Astrocyte (in vitro differentiated cells and primary cell): ENCODE measurements at regions not wholly inside any gene's neighbourhood (a gene's known extent, or its start where the extent isn't known, plus 50 kb on each side); places are given as distances from the start of the nearest gene placed in this dataset.

Experiments
- DNase-seq: peaks from one replicate; pipeline ENCODE4 v3.0.0-alpha.2; 2010; ENCODE audit warnings: low read depth
- FAIRE-seq: peaks from 2 replicates; lab custom pipeline; 2011; peaks lifted over from hg19 to GRCh38; lab: Jason Lieb, UNC
- H2AFZ ChIP-seq: 2 replicates; pipeline ENCODE4 v1.6.0; 2012; ENCODE audit warnings: low read depth, low read length, inconsistent platforms
- H3K27ac ChIP-seq: 2 replicates; pipeline ENCODE4 v1.5.1; 2011; ENCODE audit warnings: low read depth, low read length, inconsistent platforms
- H3K27me3 ChIP-seq: 2 replicates; pipeline ENCODE4 v1.6.0; 2011; ENCODE audit warnings: low read length, inconsistent platforms; ENCODE audit not compliant: insufficient read depth
- H3K36me3 ChIP-seq: 2 replicates; pipeline ENCODE4 v1.5.1; 2011; ENCODE audit warnings: low read length, inconsistent platforms; ENCODE audit not compliant: insufficient read depth
- H3K4me1 ChIP-seq: 2 replicates; pipeline ENCODE4 v1.5.1; 2011; ENCODE audit warnings: low read length, inconsistent platforms; ENCODE audit not compliant: insufficient read depth
- H3K4me2 ChIP-seq: 2 replicates; pipeline ENCODE4 v1.6.0; 2012; ENCODE audit warnings: low read length, inconsistent platforms
- H3K4me3 ChIP-seq: 2 replicates; pipeline ENCODE4 v1.5.1; 2011; ENCODE audit warnings: low read depth, mild to moderate bottlenecking, low read length, inconsistent platforms; ENCODE audit not compliant: insufficient read depth
- H3K79me2 ChIP-seq: 2 replicates; pipeline ENCODE4 v1.6.0; 2012; ENCODE audit warnings: mild to moderate bottlenecking, low read length, inconsistent platforms; ENCODE audit not compliant: insufficient read depth
- H3K9ac ChIP-seq: 2 replicates; pipeline ENCODE4 v1.6.0; 2012; ENCODE audit warnings: mild to moderate bottlenecking, low read length, inconsistent platforms
- H3K9me3 ChIP-seq: 2 replicates; pipeline ENCODE4 v1.5.1; 2012; ENCODE audit warnings: low read depth, mild to moderate bottlenecking, low read length, inconsistent platforms; ENCODE audit not compliant: insufficient read depth
- H4K20me1 ChIP-seq: 2 replicates; pipeline ENCODE4 v1.6.0; 2012; ENCODE audit warnings: low read length, inconsistent platforms; ENCODE audit not compliant: insufficient read depth
- H3K27ac Mint-ChIP-seq: one replicate; pipeline ENCODE4 v1.8.0; 2021; ENCODE audit warnings: mild to moderate bottlenecking, mixed read lengths; ENCODE audit not compliant: unreplicated experiment
- H3K27me3 Mint-ChIP-seq: one replicate; pipeline ENCODE4 v1.8.0; 2021; ENCODE audit warnings: low read depth, mixed read lengths; ENCODE audit not compliant: unreplicated experiment
- H3K36me3 Mint-ChIP-seq: one replicate; pipeline ENCODE4 v1.8.0; 2021; ENCODE audit warnings: low read depth, mixed read lengths; ENCODE audit not compliant: unreplicated experiment
- H3K4me1 Mint-ChIP-seq: one replicate; pipeline ENCODE4 v1.8.0; 2021; ENCODE audit warnings: low read depth, mixed read lengths; ENCODE audit not compliant: unreplicated experiment
- H3K4me3 Mint-ChIP-seq: one replicate; pipeline ENCODE4 v1.8.0; 2021; ENCODE audit warnings: mild to moderate bottlenecking, moderate library complexity, mixed read lengths; ENCODE audit not compliant: unreplicated experiment
- H3K9me3 Mint-ChIP-seq: one replicate; pipeline ENCODE4 v1.8.0; 2021; ENCODE audit warnings: mild to moderate bottlenecking, mixed read lengths; ENCODE audit not compliant: unreplicated experiment
- CTCF ChIP-seq: IDR thresholded peaks from 2 replicates; pipeline ENCODE4 v1.5.1; 2011; ENCODE audit warnings: low read depth, mild to moderate bottlenecking, inconsistent platforms, low read length, moderate library complexity; ENCODE audit not compliant: insufficient read depth
- EZH2 ChIP-seq: IDR thresholded peaks from 2 replicates; pipeline ENCODE4 v1.6.1; 2012; ENCODE audit warnings: mild to moderate bottlenecking, low read length, inconsistent platforms; ENCODE audit not compliant: insufficient read depth

DNA sequence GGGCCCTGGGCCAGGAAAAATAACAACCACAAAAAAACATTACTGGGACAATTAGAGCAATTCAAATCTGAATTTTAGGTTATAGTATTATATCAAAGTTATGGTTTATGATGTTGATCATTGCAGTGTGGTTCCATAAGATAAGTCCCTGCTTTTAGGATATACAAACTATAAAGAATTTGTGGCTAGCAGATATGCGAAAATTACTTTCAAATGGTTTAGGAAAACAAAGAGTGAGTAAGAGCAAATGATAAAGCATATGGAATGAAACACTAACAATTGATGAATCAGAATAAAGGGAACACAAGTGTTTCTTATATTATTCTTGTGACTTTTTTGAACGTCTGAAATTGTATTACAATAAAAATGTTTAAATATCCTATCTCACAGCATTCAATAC is 64.4 kb upstream of the HECTD2 start:
- H3K27me3 ChIP-seq, result no peaks in the 10 kb centered on the region
- peaks cover 33% of the 10 kb centered on the region for H3K4me1 Mint-ChIP-seq

GRCh38 chr10:91347529-91347928 is 62.6 kb upstream of the HECTD2 start:
- H3K4me1 Mint-ChIP-seq, result peaks cover 26% of the 10 kb centered on the region
- no peak for FAIRE-seq

More for the DNA sequence above, 64.4 kb upstream of the HECTD2 start:
- no peaks in the 10 kb centered on the region for H4K20me1 ChIP-seq
- peak overlapping the region; percentile 25 for H3K4me2 ChIP-seq
- H3K4me3 ChIP-seq, result no peak overlapping the region
- H3K36me3 Mint-ChIP-seq, result no peaks in the 10 kb centered on the region
- no peaks in the 10 kb centered on the region for H3K9me3 Mint-ChIP-seq
- no peaks in the 10 kb centered on the region for H3K36me3 ChIP-seq
- TF ChIP-seq CTCF (no peak), EZH2 (no peak)
- H2AFZ ChIP-seq, result no peak overlapping the region
- no peak overlapping the region for H3K27ac ChIP-seq
- H3K4me3 Mint-ChIP-seq, result no peak overlapping the region
- H3K4me1 ChIP-seq, result peaks cover 44% of the 10 kb centered on the region
- no peaks in the 10 kb centered on the region for H3K27me3 Mint-ChIP-seq
- H3K9ac ChIP-seq, result no peak overlapping the region
- no peak overlapping the region for H3K27ac Mint-ChIP-seq
- DNase-seq, result peak; percentile 34
- H3K79me2 ChIP-seq, result no peaks in the 10 kb centered on the region
- no peaks in the 10 kb centered on the region for H3K9me3 ChIP-seq
- peak; percentile 73 for FAIRE-seq

More at GRCh38 chr10:91347529-91347928, 62.6 kb upstream of the HECTD2 start:
- Histone ChIP-seq H3K4me1 (peaks cover 37% of the 10 kb centered on the region), H3K79me2 (no peaks in the 10 kb centered on the region), H2AFZ (no peak overlapping the region), H3K27me3 (no peaks in the 10 kb centered on the region), H4K20me1 (no peaks in the 10 kb centered on the region), H3K27ac (no peak overlapping the region), H3K4me2 (no peak overlapping the region), H3K36me3 (no peaks in the 10 kb centered on the region), H3K4me3 (no peak overlapping the region), H3K9me3 (no peaks in the 10 kb centered on the region), H3K9ac (no peak overlapping the region)
- no peak overlapping the region for H3K27ac Mint-ChIP-seq
- no peaks in the 10 kb centered on the region for H3K27me3 Mint-ChIP-seq
- no peaks in the 10 kb centered on the region for H3K36me3 Mint-ChIP-seq
- TF ChIP-seq CTCF, result no peak
- no peak for TF ChIP-seq EZH2
- no peaks in the 10 kb centered on the region for H3K9me3 Mint-ChIP-seq
- DNase-seq, result no peak
- no peak overlapping the region for H3K4me3 Mint-ChIP-seq
